PC-9 (cell line): ENCODE measurements at regions not wholly inside any gene's neighbourhood (a gene's known extent, or its start where the extent isn't known, plus 50 kb on each side); places are given as distances from the start of the nearest gene placed in this dataset.
"Not testable (repeated sequence)": the region's sequence is repeated elsewhere in the genome, so short reads cannot be mapped to it uniquely, and the experiment has no call there.

ENCODE experiments used
- EZH2 ChIP-seq: fragments of 200-600 bp; sonication (generic); IDR thresholded peaks from 2 replicates; pipeline ENCODE4 v1.8.0; 2017; ENCODE audit warnings: antibody characterized with exemption, low read depth
- TF ChIP-seq, protein P1 (sequence below): fragments of 200-600 bp; sonication (generic); conservative IDR thresholded peaks from 2 replicates; pipeline ENCODE4 v1.6.1; 2017; ENCODE audit warnings: mixed run types, antibody characterized with exemption, mild to moderate bottlenecking, moderate library complexity

DNA sequence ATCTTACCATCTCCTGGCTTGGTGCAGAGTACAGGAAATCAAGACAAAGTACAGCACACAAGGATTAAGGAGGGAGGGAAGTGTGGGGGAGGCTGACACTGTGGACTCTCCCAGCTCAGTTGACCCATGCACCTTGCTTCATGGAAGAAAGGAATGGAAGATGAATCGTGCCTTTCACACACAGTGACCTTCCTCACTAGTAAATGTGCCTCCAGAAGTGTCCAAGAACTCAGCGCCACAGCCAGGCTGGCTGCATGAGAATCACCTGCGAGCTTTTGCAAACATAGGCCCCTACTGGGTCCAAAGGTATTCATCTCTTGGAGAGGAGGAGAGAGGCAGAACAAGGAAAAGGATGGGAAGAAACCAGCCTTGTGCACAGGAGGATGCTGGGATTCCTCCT, 65.5 kb downstream of the UNC93B1 start:
- TF ChIP-seq, protein P1, sequence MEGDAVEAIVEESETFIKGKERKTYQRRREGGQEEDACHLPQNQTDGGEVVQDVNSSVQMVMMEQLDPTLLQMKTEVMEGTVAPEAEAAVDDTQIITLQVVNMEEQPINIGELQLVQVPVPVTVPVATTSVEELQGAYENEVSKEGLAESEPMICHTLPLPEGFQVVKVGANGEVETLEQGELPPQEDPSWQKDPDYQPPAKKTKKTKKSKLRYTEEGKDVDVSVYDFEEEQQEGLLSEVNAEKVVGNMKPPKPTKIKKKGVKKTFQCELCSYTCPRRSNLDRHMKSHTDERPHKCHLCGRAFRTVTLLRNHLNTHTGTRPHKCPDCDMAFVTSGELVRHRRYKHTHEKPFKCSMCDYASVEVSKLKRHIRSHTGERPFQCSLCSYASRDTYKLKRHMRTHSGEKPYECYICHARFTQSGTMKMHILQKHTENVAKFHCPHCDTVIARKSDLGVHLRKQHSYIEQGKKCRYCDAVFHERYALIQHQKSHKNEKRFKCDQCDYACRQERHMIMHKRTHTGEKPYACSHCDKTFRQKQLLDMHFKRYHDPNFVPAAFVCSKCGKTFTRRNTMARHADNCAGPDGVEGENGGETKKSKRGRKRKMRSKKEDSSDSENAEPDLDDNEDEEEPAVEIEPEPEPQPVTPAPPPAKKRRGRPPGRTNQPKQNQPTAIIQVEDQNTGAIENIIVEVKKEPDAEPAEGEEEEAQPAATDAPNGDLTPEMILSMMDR, result not testable (repeated sequence)
- TF ChIP-seq EZH2, result not testable (repeated sequence)
